Mesenchymal stem cell (in vitro differentiated cells and primary cell): ENCODE measurements at regions not wholly inside any gene's neighbourhood (a gene's known extent, or its start where the extent isn't known, plus 50 kb on each side); places are given as distances from the start of the nearest gene placed in this dataset.

Experiments used
- DNase-seq: peaks from one replicate; pipeline ENCODE4 v3.0.0-alpha.2; 2013
- H2AFZ ChIP-seq: one replicate; pipeline ENCODE4 v1.6.1; 2013; ENCODE audit warnings: low read depth, mild to moderate bottlenecking, control low read depth, inconsistent platforms, low read length, moderate library complexity
- H2AK5ac ChIP-seq: 2 replicates; pipeline ENCODE4 v1.6.1; 2013; ENCODE audit warnings: low read length, moderate library complexity, mild to moderate bottlenecking, inconsistent platforms; ENCODE audit not compliant: severe bottlenecking
- H2BK120ac ChIP-seq: one replicate; pipeline ENCODE4 v1.6.1; 2013; ENCODE audit warnings: low read depth, mild to moderate bottlenecking, inconsistent platforms, low read length, moderate library complexity
- H2BK12ac ChIP-seq, 2 experiments: one replicate each; pipeline ENCODE4 v1.6.1; 2013; ENCODE audit warnings: inconsistent platforms in 2 of 2, low read length in 2 of 2, mild to moderate bottlenecking in 2 of 2, moderate library complexity in 2 of 2, control low read depth in 1 of 2
- H2BK15ac ChIP-seq: one replicate; pipeline ENCODE4 v1.6.1; 2013; ENCODE audit warnings: mild to moderate bottlenecking, low read depth, inconsistent platforms; ENCODE audit not compliant: poor library complexity, severe bottlenecking
- H2BK5ac ChIP-seq: 2 replicates; pipeline ENCODE4 v1.6.1; 2013; ENCODE audit warnings: low read depth, mild to moderate bottlenecking, low read length, control low read depth, inconsistent platforms; ENCODE audit not compliant: poor library complexity, severe bottlenecking
- H3K14ac ChIP-seq, 2 experiments: one replicate each; pipeline ENCODE4 v1.6.1; 2013; ENCODE audit warnings: inconsistent platforms in 2 of 2, low read length in 2 of 2, control low read depth in 1 of 2, mild to moderate bottlenecking in 1 of 2, moderate library complexity in 1 of 2
- H3K18ac ChIP-seq, 2 experiments: one replicate each; pipeline ENCODE4 v1.6.1; 2013; ENCODE audit warnings: inconsistent platforms in 2 of 2, low read length in 2 of 2, control low read depth in 1 of 2, low read depth in 1 of 2, mild to moderate bottlenecking in 1 of 2
- H3K23ac ChIP-seq, 2 experiments: one replicate each; pipeline ENCODE4 v1.6.1; 2013; ENCODE audit warnings: inconsistent platforms in 2 of 2, low read length in 2 of 2, mild to moderate bottlenecking in 2 of 2, moderate library complexity in 2 of 2, control low read depth in 1 of 2
- H3K27ac ChIP-seq: 2 replicates; pipeline ENCODE4 v1.5.1; 2013; ENCODE audit warnings: mild to moderate bottlenecking, moderate library complexity, low read length, control low read depth, inconsistent platforms; ENCODE audit not compliant: poor library complexity, severe bottlenecking
- H3K27me3 ChIP-seq, 2 experiments: 2 replicates each; pipeline versions ENCODE4 v1.6.1 to v1.7.0; 2013; ENCODE audit warnings: low read length in 2 of 2, mild to moderate bottlenecking in 2 of 2, moderate library complexity in 2 of 2, control low read depth in 1 of 2, inconsistent platforms in 1 of 2; ENCODE audit not compliant: control insufficient read depth in 1 of 2, insufficient read depth in 1 of 2
- H3K36me3 ChIP-seq, 2 experiments: 2 replicates each; pipeline versions ENCODE4 v1.6.1 to v1.7.0; 2013; ENCODE audit warnings: low read length in 2 of 2, control low read depth in 1 of 2, inconsistent platforms in 1 of 2, low read depth in 1 of 2, mild to moderate bottlenecking in 1 of 2; ENCODE audit not compliant: insufficient read depth in 2 of 2, control insufficient read depth in 1 of 2
- H3K4ac ChIP-seq, 2 experiments: one replicate each; pipeline ENCODE4 v1.6.1; 2013; ENCODE audit warnings: inconsistent platforms in 2 of 2, low read length in 2 of 2, mild to moderate bottlenecking in 2 of 2, moderate library complexity in 2 of 2, control low read depth in 1 of 2, low read depth in 1 of 2
- H3K4me1 ChIP-seq: 2 replicates; pipeline ENCODE4 v1.6.1; 2013; ENCODE audit warnings: low read depth, low read length, control low read depth; ENCODE audit not compliant: control insufficient read depth, insufficient read depth
- H3K4me2 ChIP-seq: 2 replicates; pipeline ENCODE4 v1.6.1; 2013; ENCODE audit warnings: low read length, mild to moderate bottlenecking, inconsistent platforms; ENCODE audit not compliant: poor library complexity, severe bottlenecking
- H3K4me3 ChIP-seq, 2 experiments: 2 replicates each; pipeline versions ENCODE4 v1.5.1 to v1.7.0; 2013; ENCODE audit warnings: low read length in 2 of 2, mild to moderate bottlenecking in 2 of 2, control low read depth in 1 of 2, low read depth in 1 of 2; ENCODE audit not compliant: insufficient read depth in 1 of 2
- H3K79me1 ChIP-seq: replicated peaks from 2 replicates; pipeline ENCODE4 v1.6.1; 2013; ENCODE audit warnings: mild to moderate bottlenecking, control low read depth, low read length, inconsistent platforms; ENCODE audit not compliant: poor library complexity, severe bottlenecking
- H3K9ac ChIP-seq: 2 replicates; pipeline ENCODE4 v1.7.0; 2013; ENCODE audit warnings: mild to moderate bottlenecking, low read length, moderate library complexity
- H3K9me3 ChIP-seq: 2 replicates; pipeline ENCODE4 v1.7.0; 2013; ENCODE audit warnings: mild to moderate bottlenecking, low read length; ENCODE audit not compliant: control insufficient read depth
- H4K8ac ChIP-seq: one replicate; pipeline ENCODE4 v1.6.1; 2013; ENCODE audit warnings: inconsistent platforms, mild to moderate bottlenecking, low read length, moderate library complexity
- H4K91ac ChIP-seq: one replicate; pipeline ENCODE4 v1.6.1; 2013; ENCODE audit warnings: mild to moderate bottlenecking, low read length, inconsistent platforms
- WGBS: methylation state at CpG from one replicate; pipeline ENCODE4 v1.1.7; 2013; ENCODE audit warnings: mixed read lengths; 5-methylcytosine and 5-hydroxymethylcytosine counted together

- Histone ChIP-seq H3K27ac (no peak overlapping the region), H3K36me3 (no peaks in the 10 kb centered on the region), H3K14ac (peak overlapping the region in 1 of 2 experiments; percentile 26), H4K91ac (peak overlapping the region; percentile 69), H3K23ac (no peak overlapping the region), H3K18ac (peak overlapping the region; percentile 55 to 58), H2AFZ (no peak overlapping the region), H3K4me2 (no peak overlapping the region), H2BK12ac (peak overlapping the region; percentile 57 to 65), H3K4me3 (no peak overlapping the region), H3K79me1 (no peaks in the 10 kb centered on the region), H2BK5ac (no peak overlapping the region), H4K8ac (peak overlapping the region; percentile 61), H3K9ac (no peak overlapping the region), H3K4me1 (peaks cover 1% of the 10 kb centered on the region), H3K27me3 (no peaks in the 10 kb centered on the region), H2BK120ac (no peak overlapping the region), H2BK15ac (peak overlapping the region; percentile 80), H2AK5ac (peak overlapping the region; percentile 33), H3K9me3 (no peaks in the 10 kb centered on the region), H3K4ac (peak overlapping the region in 1 of 2 experiments; percentile 13)
- 98% methylated on average over 3 of the region's 4 CpGs for WGBS
- DNase-seq: peak; percentile 14
Observed at GRCh38 chr13:76231522-76232167, 595.5 kb downstream of the LMO7 start.

GRCh38 chr13:76229281-76229680 is 593.2 kb downstream of the LMO7 start:
- H3K4me1 ChIP-seq: peaks cover 5% of the 10 kb centered on the region
- H3K4me3 ChIP-seq: no peak overlapping the region
- no peak overlapping the region for H2BK5ac ChIP-seq
- no peaks in the 10 kb centered on the region for H3K36me3 ChIP-seq
- H3K9ac ChIP-seq: no peak overlapping the region
- H3K9me3 ChIP-seq: no peaks in the 10 kb centered on the region
- no peak overlapping the region for H3K23ac ChIP-seq
- H3K27me3 ChIP-seq: no peaks in the 10 kb centered on the region
- no peak overlapping the region for H3K4ac ChIP-seq
- peak overlapping the region in 1 of 2 experiments; percentile 11 for H3K14ac ChIP-seq
- H2AFZ ChIP-seq: no peak overlapping the region
- H3K4me2 ChIP-seq: no peak overlapping the region
- H4K91ac ChIP-seq: no peak overlapping the region
- peak overlapping the region in 1 of 2 experiments; percentile 5 for H3K18ac ChIP-seq
- H2BK15ac ChIP-seq: no peak overlapping the region
- no peak overlapping the region for H2BK120ac ChIP-seq
- no peak overlapping the region for H2BK12ac ChIP-seq
- H3K79me1 ChIP-seq: no peaks in the 10 kb centered on the region
- no peak overlapping the region for H4K8ac ChIP-seq
- H3K27ac ChIP-seq: no peak overlapping the region
- peak overlapping the region; percentile 90 for H2AK5ac ChIP-seq
- DNase-seq: no peak
- WGBS: 94% methylated on average over 2 of the region's 2 CpGs

GRCh38 chr13:76226941-76227340 is 590.8 kb downstream of the LMO7 start:
- no peaks in the 10 kb centered on the region for H3K9me3 ChIP-seq

GRCh38 chr13:76225815-76226489 is 589.8 kb downstream of the LMO7 start:
- Histone ChIP-seq H2BK120ac (no peak overlapping the region), H3K27ac (peak overlapping the region; percentile 89), H3K4me1 (peaks cover 4% of the 10 kb centered on the region), H3K18ac (peak overlapping the region; percentile 14 to 48), H3K9me3 (no peaks in the 10 kb centered on the region), H3K27me3 (no peaks in the 10 kb centered on the region), H2AK5ac (peak overlapping the region; percentile 44), H2BK5ac (peak overlapping the region; percentile 53), H4K91ac (no peak overlapping the region), H3K4me3 (no peak overlapping the region), H3K9ac (peak overlapping the region; percentile 36), H3K4ac (no peak overlapping the region), H2BK12ac (no peak overlapping the region), H3K23ac (no peak overlapping the region), H3K36me3 (no peaks in the 10 kb centered on the region), H3K79me1 (no peaks in the 10 kb centered on the region), H2AFZ (no peak overlapping the region), H3K14ac (peak overlapping the region in 1 of 2 experiments; percentile 50), H4K8ac (no peak overlapping the region), H2BK15ac (no peak overlapping the region), H3K4me2 (no peak overlapping the region)
- DNase-seq: peak; percentile 92
- WGBS: 36% methylated on average over 6 of the region's 8 CpGs

More at GRCh38 chr13:76226941-76227340, 590.8 kb downstream of the LMO7 start:
- DNase-seq: peak; percentile 76
- Histone ChIP-seq H3K4ac (no peak overlapping the region), H2BK12ac (no peak overlapping the region), H3K79me1 (no peaks in the 10 kb centered on the region), H3K4me3 (no peak overlapping the region), H4K91ac (no peak overlapping the region), H3K9ac (no peak overlapping the region), H3K27ac (peak overlapping the region; percentile 89), H3K4me2 (peak overlapping the region; percentile 24), H2BK15ac (no peak overlapping the region), H2BK120ac (no peak overlapping the region), H3K18ac (no peak overlapping the region), H2AK5ac (no peak overlapping the region), H2BK5ac (peak overlapping the region; percentile 14), H2AFZ (no peak overlapping the region), H3K36me3 (no peaks in the 10 kb centered on the region), H3K4me1 (peaks cover 5% of the 10 kb centered on the region), H4K8ac (peak overlapping the region; percentile 16), H3K23ac (no peak overlapping the region), H3K27me3 (no peaks in the 10 kb centered on the region), H3K14ac (no peak overlapping the region)
- 33% methylated on average over 1 of the region's 1 CpG for WGBS
